ENCODE measurements at regions not wholly inside any gene's neighbourhood (a gene's known extent, or its start where the extent isn't known, plus 50 kb on each side); places are given as distances from the start of the nearest gene placed in this dataset.

DNA sequence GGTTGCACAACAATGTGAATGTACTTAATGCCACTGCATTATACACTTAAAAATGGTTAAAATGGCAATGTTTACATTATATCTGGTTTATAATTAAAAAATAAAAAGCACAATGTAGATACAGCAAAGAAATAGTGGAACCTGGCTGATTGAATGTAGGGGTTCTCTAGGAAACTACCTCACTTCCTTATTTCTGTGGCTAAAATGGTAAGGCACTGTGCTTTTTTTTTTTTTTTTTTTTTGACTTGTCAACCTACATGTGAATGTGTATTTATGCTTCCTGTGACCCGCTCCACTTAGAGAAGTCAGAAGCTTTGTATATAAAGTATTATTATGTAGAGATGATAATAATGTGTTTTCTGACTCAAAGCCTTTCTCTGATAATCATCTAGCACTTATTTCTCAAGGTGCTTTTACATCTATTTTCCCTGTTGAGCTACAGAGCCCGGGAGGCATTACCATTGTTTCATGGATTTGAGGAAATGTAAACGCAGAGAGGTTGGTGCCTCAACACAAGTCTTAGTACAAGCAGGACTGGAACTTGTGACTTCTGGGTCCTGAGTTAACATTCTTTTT lies 55.0 kb downstream of the SOX4 start:
- DNase-seq: no peak

DNA sequence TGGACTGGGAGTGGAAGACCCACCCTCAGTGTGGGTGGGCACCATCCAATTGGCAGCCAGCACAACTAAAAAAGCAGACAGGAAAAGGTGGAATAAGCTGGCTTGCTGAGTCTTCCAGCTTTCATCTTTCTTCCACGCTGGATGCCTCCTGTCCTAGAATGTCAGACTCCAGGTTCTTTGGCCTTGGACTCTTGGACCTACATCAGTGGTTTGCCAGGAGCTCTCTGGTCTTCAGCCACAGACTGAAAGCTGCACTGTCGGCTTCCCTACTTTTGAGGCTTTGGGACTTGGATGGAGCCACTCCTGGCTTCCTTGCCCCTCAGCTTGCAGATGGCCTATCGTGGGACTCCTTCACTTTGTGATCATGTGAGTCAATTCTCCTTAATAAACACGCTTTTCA lies 59.8 kb downstream of the SOX4 start:
- DNase-seq: no peak

DNA sequence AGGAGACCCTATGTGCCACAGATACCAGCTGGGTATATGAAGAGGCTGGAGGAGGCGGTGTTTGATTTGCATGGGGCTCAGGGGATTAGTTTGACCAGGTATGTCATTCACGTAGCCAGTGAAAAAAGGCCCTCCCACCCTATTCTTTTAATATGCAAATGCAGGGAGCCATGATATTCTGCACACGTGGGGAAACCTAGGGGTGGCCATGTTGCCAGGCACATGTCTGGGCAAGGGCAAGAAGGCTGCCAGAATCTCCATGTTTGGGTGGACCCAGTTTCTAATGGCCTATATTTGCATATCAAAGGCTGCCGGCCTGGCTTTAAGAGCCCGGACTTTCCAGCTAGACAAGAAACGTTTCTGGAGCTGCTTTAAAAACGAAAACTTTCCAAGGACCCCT lies 60.4 kb downstream of the SOX4 start:
- no peak for DNase-seq

DNA sequence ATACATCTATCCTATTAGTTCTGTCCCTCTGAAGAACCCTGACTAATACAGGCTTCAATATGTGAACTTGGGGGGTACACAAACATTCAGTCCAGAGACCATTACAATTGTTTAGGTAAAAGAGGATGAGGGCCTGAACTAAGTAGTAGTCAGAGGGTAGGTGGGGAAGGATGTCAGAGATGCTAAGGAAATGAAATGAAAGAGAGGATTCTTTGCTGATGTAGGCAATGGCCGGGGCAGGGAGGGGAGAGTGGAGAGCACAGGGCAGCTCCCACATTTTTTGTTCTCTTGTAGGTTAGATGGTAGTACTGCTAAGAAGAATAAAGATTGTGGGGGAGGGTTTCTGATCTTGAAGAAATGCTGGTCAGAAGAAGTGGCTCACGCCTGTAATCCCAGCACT lies 60.8 kb downstream of the SOX4 start:
- DNase-seq: no peak

DNA sequence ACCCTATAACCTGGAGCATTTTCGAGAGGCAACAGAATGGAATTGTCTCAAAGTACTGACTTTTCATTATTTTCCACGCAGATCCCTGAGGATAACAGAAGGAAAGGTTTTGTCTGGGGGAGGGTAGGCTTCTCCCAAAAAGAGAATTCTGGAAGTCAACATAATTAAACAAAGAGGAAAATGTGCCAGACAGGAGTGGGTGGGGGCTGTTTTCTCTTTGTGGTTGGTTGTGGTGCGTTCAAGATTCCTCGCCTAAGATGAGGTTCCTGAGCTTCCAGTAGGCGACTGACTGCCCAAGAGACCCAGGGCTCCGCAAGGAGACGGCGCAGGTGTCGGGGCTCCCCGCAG lies 70.4 kb downstream of the SOX4 start:
- DNase-seq: no peak

DNA sequence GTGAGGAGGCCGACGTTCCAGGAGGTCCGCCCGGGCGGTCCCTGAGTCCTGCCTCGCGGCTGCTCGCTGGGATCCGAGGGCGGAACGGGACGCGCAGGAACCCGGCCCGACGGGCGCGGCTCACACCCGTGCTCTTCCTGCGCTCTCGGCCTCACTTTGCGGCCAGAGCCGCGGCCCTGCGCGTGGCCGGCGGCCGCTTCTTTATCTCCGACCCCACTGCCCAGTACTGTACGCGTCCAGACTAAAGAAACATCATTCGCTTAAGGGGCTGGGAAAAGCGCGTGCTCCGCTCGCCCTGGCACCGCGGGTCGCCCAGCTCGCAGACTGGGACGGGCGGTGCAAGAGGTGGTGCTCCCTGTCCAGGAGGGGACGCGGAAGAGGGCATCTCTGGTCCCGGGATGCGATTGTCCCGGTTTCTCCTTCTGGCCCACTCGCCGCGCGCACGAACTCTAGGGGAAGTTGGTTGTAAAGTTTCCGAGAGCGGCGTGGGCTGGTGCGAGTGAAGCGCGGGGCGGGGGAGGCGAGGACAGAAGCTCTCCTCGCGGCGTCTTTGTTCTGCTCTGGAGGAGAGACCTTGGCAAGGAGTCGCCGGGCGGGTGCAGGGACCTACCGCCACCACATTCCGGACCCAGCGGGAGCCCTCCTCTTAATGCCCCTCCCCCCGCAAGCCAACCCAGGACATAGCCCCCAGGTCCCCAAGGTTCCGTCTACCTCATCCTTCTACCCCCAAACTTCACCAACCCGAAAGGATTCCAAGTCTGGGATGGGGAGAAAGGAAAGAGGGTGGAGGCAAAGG lies 71.0 kb downstream of the SOX4 start:
- peak; percentile 84 for DNase-seq

DNA sequence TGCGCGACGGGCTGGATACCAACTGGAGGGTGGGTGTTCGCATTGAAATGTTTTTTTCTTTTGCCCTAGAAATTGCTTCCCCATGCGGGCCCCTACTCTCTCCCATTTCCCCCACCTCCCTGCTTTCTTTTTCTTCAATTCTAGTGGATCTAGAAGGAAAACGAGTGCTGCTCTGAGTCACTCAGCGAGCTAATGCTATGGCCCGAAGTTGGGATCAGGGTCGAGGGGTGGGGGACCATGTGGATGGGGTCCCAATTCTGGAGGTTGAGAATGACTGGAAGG lies 71.5 kb downstream of the SOX4 start:
- DNase-seq: no peak

DNA sequence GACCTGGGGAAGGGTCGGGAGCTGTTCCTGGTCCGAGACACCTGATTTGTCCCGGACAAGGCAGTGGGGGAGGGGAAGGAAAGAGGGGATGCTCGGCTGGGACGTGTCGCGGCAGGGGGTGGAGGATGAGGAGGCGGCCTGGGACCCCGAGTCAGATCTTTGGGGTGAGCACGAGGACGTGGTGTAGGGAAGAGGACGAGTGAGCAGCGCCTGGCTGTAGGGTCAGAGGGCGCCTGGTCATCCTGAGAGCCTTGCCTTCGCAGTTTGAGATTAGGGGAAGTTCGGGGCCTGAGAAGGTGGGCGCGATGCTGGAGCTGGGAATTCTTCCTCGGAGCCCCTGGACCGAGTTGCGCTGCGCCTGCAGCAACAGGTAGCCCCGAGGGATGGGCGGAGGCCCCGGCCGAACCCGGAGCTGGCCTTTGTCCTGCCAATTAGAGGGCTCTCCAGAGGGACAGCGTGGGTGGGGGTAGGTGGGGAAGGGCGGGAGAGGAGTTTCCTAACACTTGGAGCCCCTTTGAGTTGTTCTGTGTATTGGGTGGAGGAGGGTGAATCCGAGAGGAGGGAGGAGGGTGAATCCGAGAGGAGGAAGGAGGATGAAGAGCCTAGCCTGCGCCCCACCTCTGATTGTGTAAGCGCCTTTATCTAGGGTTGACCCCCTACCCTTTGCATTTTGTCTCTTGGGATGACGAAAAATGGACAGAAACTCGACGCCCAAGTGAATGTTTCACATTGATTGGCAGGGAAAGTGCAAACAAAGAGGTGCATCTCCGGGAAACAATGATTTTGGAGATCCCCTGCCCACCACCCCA lies 72.0 kb downstream of the SOX4 start:
- DNase-seq: peak; percentile 79

DNA sequence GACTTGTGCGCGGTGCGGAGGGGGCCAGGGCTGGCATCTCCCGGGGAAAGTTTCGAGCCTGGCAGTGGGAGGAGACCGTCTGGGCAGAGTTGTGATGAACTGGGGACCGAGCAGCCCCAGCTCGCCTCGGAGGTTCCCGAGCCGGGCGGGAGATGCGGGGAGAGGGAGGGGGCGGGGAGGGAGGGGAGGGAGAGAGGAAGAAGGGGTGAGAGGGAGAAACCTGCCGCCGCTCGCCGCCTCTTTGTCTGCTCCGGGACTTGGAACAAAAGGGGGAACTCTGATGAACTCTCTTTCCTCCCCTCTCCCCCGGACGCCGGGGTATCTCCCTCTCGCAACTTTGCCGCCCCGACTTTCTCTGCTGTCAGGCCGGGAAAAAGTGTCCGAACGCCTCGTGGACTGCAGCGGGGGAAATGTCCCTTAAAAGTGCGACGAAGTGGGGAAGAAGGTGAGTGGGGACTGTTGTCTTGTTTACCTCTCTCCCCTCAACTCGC lies 72.7 kb downstream of the SOX4 start:
- peak; percentile 71 for DNase-seq

DNA sequence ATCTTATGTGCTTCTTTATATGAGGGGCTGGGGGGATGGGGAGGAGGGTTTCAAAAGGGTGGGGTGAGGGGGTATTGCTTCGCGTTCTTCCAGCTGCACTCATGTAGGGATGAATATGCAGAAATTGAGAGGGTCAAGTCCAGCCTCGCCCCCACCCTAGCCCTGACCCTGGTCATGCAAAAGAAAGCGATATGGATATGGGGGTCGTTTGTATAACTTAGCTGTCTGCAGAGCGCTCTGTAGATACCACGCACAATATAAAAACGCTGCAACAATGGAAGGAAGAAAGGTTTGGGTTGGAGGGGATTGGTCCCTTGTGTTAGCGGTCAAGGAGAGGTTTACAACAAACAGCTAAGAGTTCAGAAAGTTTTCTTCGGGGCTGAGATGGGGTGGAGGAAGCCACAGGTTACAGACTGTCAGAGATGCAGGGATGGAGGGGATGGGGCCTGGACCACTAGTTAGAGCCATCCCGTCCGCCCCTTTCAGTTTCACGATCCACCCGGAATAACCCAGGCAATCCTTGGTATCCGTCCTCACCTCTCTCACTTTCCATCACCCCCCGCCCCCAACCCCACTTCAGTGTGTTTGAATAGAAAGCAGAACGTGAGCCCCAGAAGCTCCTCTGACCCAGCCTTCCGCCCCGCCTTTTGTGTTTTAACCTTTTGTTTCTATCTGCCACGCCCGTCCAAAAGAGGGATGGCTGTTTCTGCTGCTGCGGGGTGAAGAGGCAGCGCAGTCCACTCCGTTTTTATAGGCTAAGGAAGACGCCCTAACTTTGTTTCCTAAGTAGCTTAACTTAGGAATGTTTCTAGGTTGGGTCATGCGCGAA lies 73.5 kb downstream of the SOX4 start:
- peak; percentile 60 for DNase-seq

DNA sequence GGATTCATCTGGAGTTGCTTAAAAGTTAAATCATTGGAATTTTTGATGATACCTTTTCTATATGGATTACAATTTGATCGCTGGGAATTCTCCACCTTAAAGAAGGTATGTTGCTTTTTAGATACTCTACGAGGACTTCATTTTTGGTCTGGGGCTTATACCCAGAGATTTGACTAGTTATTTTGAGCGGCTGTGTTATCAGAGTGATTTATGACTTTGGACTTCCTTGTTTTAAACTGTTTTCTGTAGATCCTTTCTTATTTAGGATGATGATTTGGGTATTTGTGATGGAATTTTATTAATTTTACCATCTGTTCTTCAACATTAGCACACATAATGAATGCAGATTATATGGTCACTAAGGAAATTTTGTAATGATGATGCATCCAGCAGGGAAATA lies 75.2 kb downstream of the SOX4 start:
- no peak for DNase-seq

DNA sequence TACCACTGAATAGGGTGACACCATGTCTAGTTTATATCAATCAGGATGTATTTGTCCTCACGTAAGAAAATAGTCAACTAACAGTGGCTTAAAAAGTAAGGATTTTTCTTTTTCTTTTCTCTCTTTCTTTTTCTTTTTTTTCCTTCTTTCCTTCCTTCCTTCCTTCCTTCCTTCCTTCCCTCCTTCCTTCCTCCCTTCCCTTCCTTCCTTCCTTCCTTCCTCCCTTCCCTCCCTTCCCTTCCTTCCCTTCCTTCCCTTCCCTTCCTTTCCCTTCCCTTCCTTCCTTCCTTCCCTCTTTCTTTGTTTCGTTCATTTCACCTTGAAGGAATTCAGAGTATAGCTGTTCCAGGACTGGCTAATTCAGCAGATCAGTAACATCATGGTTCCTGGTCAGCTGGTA lies 83.2 kb downstream of the SOX4 start:
- DNase-seq: no peak

DNA sequence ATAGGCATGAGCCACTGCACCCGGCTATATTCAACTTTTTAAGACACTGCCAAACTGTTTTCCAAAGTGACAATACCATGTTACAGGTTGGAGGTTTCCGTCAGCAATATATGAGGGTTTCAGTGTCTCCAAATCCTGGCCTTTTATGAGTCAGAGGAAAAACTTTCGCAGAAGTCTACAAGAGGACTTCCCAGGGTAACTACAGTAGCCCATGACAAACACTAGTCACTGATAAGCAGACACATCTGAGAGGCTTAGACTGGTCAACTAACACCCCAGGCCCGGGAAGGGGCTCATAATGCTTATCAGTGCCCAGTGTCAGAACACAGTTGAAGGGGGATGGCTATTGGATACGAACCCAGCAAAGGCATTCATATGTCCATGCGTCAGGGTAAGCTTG lies 85.4 kb downstream of the SOX4 start:
- DNase-seq: peak; percentile 89

DNA sequence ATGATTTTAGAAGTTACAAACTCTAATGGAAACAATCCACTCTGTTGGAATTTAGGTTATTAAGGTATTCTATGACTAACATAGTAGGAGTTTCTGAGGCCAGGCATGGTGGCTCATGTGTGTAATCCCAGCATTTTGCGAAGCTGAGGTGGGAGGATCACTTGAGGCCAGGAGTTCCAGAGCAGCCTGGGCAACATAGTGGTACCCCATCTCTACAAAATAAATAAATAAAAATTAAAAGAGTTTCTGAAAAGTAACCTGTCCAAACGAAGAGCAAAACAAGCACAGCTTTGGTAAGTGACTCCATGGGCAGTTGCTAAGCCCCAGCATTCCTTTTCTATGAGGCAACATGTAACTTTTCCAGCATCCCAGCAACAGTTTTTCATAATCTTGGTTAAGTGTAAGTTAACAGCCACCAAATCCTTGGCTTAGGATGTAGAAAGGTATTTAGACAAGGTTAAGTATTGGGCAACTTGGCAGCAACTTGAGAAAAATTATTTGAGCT lies 86.3 kb downstream of the SOX4 start:
- peak; percentile 65 for DNase-seq

DNA sequence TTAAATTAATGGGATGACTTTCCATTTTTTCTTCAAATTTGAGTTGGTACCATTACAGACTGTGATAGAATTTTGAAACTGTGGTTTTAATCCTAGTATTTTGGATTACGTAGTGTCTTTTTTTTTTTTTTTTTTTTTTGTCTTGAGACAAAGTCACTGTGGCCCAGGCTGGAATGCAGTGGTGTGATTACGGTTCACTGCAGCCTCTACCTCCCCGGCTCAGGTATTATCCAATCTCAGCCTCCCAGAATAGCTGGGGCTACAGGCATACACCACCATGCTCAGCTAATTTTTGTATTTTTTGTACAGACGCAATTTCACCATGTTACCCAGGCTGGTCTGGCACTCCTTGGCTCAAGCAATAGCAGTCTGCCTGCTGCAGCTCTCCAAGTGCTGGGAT lies 87.1 kb downstream of the SOX4 start:
- no peak for DNase-seq

DNA sequence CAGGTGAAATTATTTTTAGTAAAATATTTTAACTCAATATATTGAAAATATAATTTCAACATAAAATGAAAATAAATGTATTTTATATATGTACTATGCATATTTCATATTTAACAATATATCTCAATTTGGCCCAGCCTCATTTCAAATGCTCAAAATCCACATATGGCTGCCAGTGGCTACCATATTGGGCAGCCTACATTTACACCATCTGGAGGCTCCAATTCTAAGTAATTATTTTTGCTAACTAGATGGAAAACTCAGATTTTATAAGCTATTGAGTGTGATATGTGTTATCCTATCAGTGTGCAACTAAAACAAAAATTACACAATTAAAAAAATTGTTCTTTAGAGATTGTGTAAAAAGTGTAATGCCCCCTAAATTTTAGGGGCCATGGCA lies 96.9 kb downstream of the SOX4 start:
- no peak for DNase-seq

DNA sequence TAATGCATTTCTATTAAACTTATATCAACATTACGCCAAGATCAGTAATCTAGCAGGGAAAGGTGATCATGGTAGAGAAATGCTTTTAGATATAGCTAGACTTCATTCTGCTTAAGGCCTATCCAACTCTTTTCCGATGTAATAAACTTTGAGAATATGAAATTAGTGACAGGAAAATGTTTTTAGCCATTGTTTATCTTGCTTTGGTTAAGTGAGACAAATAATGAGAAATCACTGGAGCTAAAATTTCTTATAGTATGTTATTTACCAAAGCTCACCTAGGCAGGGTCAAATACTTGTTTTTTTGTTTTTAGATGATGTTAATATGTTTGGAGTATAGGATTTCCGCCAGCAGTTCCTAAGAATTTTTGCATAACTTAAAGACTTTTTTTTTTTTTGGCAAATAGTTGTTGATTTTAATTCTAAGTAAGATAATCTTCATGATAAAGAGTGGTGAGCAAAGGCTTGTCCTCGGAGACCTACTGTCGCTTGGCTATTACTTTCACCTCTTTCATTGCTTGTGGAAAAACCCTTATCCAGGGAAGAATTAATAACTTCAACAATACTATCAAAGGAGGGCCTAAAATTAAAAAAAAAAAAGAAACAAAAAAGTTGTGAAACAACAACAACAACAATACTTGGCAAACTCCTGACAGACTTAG lies 98.3 kb downstream of the SOX4 start:
- no peak for DNase-seq

DNA sequence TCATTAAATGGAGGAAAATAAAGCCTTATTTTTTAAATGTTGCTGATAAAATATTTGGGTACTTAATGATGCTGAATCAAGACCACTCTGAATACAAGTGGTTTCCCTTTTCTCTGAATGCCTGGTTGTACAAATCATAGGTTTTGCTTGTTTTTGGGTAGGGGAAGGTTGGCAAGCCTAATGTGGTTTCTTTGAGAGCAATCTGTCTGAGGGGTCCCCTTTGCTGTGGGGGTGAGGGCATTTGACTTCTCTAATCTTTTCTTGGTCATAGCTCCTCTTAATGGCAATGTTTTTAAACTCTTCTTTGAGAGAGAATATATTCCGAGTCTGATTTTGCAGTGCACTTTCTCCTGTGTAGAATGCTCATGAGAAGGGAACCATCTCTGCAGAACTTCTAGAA lies 99.2 kb downstream of the SOX4 start:
- no peak for DNase-seq

DNA sequence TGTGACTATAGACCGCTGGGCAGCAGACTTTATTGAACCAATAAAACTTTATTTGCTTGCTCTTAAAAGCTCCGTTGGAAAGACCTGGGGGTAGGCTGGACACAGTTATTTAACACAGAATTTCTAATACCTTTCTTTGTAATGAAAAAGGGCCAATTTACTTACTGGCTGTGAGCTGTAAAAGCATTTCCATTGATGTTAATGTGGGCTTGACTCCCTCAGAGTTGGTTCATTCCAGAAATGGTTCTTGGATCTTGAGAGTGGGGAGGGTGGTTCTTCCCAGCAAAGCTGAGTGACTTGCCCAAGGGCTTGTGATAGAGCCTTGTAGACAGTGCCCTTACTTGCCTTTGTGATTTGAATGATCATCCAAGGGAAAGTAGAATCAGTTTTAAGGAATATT lies 100.6 kb downstream of the SOX4 start:
- DNase-seq: no peak

DNA sequence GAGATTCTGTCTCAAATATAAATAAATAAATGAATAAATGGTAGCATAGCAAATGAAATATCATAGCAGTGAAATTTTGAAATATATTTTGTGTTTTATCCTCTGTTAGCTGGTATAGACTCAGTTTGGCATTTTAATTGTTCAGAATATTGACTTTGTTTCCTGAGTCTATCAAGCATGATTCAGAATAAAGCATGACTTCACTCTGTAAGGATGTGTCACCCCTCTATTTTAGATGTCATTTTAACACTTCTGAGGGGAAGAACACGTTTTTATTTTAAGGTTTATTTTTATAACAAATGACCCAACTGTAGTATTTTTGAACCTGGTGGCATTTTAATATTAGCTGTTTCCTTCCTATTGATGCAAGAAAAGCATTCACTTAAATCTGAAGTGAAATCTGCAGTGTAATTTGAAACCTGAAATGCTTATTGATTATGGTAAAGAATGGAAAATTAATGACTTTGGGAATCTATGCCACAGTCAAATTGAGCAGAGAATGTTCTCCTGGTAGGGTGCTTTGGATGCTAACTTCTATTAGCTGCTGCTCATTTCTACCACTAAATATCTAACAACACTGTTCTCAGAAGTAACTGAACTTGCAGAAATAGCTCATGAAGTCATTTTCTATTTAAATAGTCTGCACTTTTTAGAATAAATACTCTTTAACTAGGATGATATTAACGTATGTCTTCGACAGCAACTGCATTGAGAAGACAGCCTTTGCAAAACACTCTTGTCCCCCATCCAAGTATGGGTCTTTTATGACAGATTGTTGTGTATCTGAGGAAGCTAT lies 114.2 kb downstream of the SOX4 start:
- DNase-seq: no peak

DNA sequence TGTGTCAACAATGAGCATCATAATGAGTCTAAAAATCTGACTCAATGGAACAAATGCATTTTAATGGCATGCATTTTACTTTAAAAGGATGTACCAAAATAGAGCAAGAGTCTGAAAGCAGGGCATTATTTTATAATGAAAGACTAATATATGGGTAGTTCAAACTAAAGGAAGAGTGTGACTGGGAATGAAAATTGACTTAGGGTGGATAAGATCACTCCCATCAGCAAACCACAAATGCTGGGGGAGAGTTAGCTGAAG lies 114.7 kb downstream of the SOX4 start:
- DNase-seq: no peak

DNA sequence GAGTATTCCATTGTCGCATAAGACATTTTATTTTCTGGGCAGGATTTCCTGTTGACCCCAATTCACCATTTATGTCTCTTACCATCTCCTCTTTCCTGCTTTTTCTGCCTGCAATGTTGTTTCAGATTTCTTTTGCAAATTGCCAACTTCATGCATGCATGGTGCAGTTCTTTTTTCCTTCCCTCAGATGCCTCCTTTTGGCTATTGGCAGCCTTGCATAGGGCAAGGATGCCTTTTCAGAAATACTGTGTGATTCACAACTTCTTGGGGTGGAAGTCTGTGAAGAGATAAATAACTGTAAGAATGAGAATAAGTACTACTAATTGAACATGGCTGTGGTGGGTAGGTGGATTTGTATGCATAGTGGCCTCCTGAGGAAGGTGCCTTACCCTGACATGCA lies 116.7 kb downstream of the SOX4 start:
- no peak for DNase-seq

Measured in islet precursor cell (in vitro differentiated cells).